Hepatocyte (in vitro differentiated cells): ENCODE measurements at regions not wholly inside any gene's neighbourhood (a gene's known extent, or its start where the extent isn't known, plus 50 kb on each side); places are given as distances from the start of the nearest gene placed in this dataset.

Experiments
- CTCF ChIP-seq: fragments of 200-600 bp; sonication (generic); IDR thresholded peaks from 2 replicates; pipeline ENCODE4 v1.5.1; 2016; ENCODE audit warnings: antibody characterized with exemption, mild to moderate bottlenecking; ENCODE audit not compliant: poor library complexity
- EZH2 ChIP-seq: fragments of 200-600 bp; sonication (generic); IDR thresholded peaks from 2 replicates; pipeline ENCODE4 v1.6.1; 2016; ENCODE audit warnings: antibody characterized with exemption, mild to moderate bottlenecking, borderline replicate concordance

GRCh38 chr7:18226598-18226997 lies 199.0 kb upstream of the PRPS1L1 start:
- no peak for TF ChIP-seq CTCF
- TF ChIP-seq EZH2 = no peak
